ENCODE measurements at regions not wholly inside any gene's neighbourhood (a gene's known extent, or its start where the extent isn't known, plus 50 kb on each side); places are given as distances from the start of the nearest gene placed in this dataset.
A peak's percentile ranks its signal among the peaks of the same experiment; 100 is the strongest.
"Not testable (repeated sequence)": the region's sequence is repeated elsewhere in the genome, so short reads cannot be mapped to it uniquely, and the experiment has no call there.

GRCh38 chr4:123649645-123650391 lies 253.2 kb downstream of the SPRY1 start:
- DNase-seq (no peak), ATAC-seq (replicated peaks) (peak; percentile 72 to 76)
- peaks cover 16 to 21% of the 10 kb centered on the region in 2 donors for H3K4me1 Mint-ChIP-seq
- peak overlapping the region; percentile 2 to 29 for H3K4me3 Mint-ChIP-seq
- H3K9me3 Mint-ChIP-seq, result peaks cover 0 to 1% of the 10 kb centered on the region in 2 donors
- H3K27me3 Mint-ChIP-seq, result peaks cover 0 to 3% of the 10 kb centered on the region in 2 donors
- peak overlapping the region; percentile 65 for H3K27ac Mint-ChIP-seq
- peaks cover 0 to 4% of the 10 kb centered on the region in 2 donors for H3K36me3 Mint-ChIP-seq

DNA sequence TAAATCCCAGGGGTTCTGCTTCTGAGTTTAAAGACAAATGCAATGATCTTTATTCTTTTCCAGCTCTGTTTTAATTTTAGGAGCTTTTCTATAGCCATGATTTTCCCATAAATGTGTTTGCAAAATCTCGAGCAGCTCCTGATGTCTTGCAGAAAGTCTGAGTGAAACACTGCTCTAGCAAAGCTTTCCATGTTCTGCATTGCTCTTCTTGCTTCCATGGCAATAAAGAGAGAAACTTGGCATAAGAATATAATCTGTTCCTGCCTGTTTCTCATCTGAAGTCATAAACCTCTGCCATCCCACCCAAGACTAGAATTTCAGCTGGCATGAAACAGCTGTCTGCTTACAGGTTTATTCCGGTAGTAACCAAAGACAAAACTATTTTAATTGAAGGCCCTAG lies 254.5 kb downstream of the SPRY1 start:
- DNase-seq, result no peak
- peaks cover 14 to 21% of the 10 kb centered on the region in 2 donors for H3K4me1 Mint-ChIP-seq
- no peak for ATAC-seq (replicated peaks)
- peaks cover 0 to 4% of the 10 kb centered on the region in 2 donors for H3K36me3 Mint-ChIP-seq
- peaks cover 0 to 3% of the 10 kb centered on the region in 2 donors for H3K9me3 Mint-ChIP-seq
- no peak overlapping the region for H3K27ac Mint-ChIP-seq
- no peak overlapping the region for H3K4me3 Mint-ChIP-seq
- H3K27me3 Mint-ChIP-seq, result peaks cover 0 to 3% of the 10 kb centered on the region in 2 donors

DNA sequence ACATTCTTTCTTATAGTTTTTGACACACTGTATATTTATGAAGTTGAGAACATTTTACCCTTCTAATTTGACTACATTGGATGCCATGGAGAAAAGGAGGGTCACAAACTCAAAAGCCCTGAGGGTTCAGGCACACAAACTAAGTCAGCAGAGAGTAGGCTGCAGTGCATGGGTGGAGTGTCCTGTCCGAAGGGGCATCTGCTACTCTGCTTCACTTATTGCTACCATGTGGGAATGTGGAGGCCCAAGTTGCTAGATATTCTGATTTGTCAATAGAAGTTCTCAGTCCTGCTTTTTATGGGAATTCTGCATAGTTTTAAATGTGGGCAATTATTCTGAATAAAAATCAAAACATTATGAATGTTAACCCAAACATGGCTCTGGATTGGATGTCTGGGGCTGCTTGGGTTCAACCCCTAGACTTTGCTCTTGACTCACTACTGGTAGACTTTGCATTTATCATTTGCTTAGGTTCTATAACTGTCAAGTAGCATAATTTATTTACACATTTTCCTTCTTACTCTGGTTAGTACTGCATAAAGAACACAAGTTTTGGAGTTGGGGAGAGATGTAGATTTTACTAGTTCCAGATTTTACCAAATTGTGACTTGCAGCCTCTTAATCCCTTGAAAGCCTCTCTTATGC lies 255.1 kb downstream of the SPRY1 start:
- no peak overlapping the region for H3K4me3 Mint-ChIP-seq
- DNase-seq (no peak), ATAC-seq (replicated peaks) (no peak)
- H3K27me3 Mint-ChIP-seq, result peaks cover 0 to 3% of the 10 kb centered on the region in 2 donors
- H3K36me3 Mint-ChIP-seq, result peaks cover 0 to 4% of the 10 kb centered on the region in 2 donors
- peaks cover 0 to 3% of the 10 kb centered on the region in 2 donors for H3K9me3 Mint-ChIP-seq
- peaks cover 14 to 21% of the 10 kb centered on the region in 2 donors for H3K4me1 Mint-ChIP-seq
- no peak overlapping the region for H3K27ac Mint-ChIP-seq

DNA sequence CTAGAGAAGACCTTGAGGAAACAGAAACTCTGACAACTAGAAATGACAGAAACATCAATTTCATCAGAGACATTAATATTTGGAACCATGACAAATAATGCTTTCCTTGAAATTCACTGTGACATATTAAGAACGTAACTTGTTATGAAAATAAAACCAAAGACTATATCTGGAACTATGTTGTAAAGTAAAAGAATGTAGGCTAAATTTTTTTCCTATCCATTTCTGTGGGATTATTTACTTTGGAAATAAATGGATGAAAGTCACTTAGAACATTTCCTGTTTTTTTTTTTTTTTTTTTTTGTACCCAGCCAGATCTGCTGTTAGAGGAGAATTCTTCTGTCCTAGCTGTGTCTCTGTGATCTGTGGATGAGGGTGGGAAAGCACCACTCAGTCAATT lies 255.9 kb downstream of the SPRY1 start:
- no peak overlapping the region for H3K27ac Mint-ChIP-seq
- peaks cover 20 to 27% of the 10 kb centered on the region in 2 donors for H3K4me1 Mint-ChIP-seq
- H3K36me3 Mint-ChIP-seq, result peaks cover 6 to 11% of the 10 kb centered on the region in 2 donors
- no peak for ATAC-seq (replicated peaks)
- no peak for DNase-seq
- peaks cover 0 to 3% of the 10 kb centered on the region in 2 donors for H3K27me3 Mint-ChIP-seq
- peaks cover 6 to 8% of the 10 kb centered on the region in 2 donors for H3K9me3 Mint-ChIP-seq
- no peak overlapping the region for H3K4me3 Mint-ChIP-seq

DNA sequence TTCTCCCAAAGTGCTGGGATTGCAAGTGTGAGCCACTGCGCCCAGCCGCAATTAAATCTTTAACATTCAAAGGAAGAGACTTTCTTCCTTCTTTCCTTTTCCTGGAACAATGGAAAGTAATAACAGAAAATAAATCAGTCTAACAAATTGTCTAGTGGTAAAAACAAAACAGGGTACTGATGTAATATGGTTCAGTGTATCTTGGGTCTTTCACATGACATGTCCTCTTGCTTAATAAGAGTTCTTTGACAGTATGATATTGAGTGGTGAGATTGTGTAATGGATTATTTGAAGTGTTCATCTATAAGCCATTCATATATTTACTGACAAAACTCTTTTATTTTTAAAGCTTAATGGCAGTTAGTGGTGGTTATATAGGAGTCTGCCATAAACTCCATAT lies 256.6 kb downstream of the SPRY1 start:
- Mint-ChIP-seq H3K27ac (no peak overlapping the region), H3K27me3 (peaks cover 0 to 3% of the 10 kb centered on the region in 2 donors), H3K4me1 (peaks cover 23 to 32% of the 10 kb centered on the region in 2 donors), H3K9me3 (peaks cover 6 to 12% of the 10 kb centered on the region in 2 donors), H3K36me3 (peaks cover 6 to 12% of the 10 kb centered on the region in 2 donors), H3K4me3 (no peak overlapping the region)
- DNase-seq (no peak), ATAC-seq (replicated peaks) (no peak)

DNA sequence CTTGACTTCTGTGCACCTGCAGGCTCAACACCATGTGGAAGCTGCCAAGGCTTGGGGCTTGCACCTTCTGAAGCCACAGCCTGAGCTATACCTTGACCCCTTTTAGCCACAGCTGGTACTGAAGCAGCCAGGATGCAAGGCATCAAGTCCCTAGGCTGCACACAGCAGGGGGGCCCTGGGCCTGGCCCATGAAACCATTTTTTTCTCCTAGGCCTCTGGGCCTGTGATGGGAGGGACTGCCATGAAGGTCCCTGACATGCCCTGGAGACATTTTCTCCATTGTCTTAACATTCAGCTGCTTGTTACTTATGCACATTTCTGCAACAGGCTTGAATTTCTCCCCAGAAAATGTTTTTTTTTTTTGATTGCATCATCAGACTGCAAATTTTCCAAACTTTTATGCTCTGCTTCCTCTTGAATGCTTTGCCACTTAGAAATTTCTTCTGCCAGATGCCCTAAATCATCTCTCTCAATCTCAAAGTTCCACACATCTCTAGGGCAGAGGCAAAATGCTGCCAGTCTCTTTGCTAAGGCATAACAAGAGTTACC lies 260.2 kb downstream of the SPRY1 start:
- Mint-ChIP-seq H3K9me3 (peaks cover 6 to 12% of the 10 kb centered on the region in 2 donors), H3K36me3 (peaks cover 6 to 12% of the 10 kb centered on the region in 2 donors), H3K4me1 (peaks cover 24 to 30% of the 10 kb centered on the region in 2 donors), H3K4me3 (peak overlapping the region in 1 of 2 donors; percentile 22), H3K27ac (peak overlapping the region; percentile 86)
- DNase-seq; ATAC-seq (replicated peaks); H3K27me3 Mint-ChIP-seq: not testable (repeated sequence)

GRCh38 chr4:123657606-123658005 lies 261.0 kb downstream of the SPRY1 start:
- ATAC-seq (replicated peaks), result peak; percentile 92 to 97
- peak overlapping the region; percentile 86 for H3K27ac Mint-ChIP-seq

DNA sequence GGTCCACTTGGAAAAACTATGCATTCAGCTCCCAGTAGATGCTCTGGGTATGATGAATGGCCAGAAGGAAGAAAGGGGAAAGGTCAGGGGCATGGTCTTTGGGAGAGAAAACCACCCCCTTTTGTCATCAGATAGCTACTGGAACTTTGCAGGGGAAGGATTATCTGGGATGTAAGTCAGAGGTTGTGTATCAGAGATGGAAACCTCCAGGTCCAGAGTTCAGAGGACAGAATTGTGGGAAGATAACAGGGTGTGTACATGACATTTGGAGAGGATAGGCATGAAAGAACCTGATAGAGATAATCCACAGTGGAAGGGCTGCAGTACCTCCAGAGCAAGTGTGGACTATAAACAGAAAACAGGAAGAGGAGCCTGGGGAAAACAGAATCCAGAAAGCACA lies 262.7 kb downstream of the SPRY1 start:
- H3K27ac Mint-ChIP-seq, result no peak overlapping the region
- ATAC-seq (replicated peaks), result no peak

More at GRCh38 chr4:123657606-123658005, 261.0 kb downstream of the SPRY1 start:
- H3K4me1 Mint-ChIP-seq, result peaks cover 24 to 30% of the 10 kb centered on the region in 2 donors
- H3K9me3 Mint-ChIP-seq, result peaks cover 6 to 12% of the 10 kb centered on the region in 2 donors
- peak; percentile 49 for DNase-seq
- H3K27me3 Mint-ChIP-seq, result not testable (repeated sequence)
- peak overlapping the region in 1 of 2 donors; percentile 8 for H3K4me3 Mint-ChIP-seq
- peaks cover 6 to 12% of the 10 kb centered on the region in 2 donors for H3K36me3 Mint-ChIP-seq

DNA sequence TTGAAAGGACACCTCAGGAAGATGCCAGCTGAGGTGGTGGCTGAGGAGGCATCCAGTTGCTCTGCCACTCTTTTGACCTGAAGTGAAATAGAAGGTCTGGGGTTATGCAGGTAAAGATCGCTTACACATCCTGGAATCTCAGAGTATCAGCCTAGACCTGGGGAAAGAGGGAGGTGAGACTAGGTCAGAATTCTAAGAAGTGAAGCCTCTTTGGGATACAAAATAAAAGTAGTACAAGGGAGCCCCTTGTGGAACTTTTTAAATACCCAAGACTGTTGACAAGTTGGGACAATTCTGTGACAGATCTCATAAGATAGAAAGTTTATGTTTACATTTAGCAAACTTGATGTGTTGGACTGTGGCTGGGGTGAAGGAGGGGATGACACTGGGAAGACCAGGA lies 263.1 kb downstream of the SPRY1 start:
- ATAC-seq (replicated peaks), result peak in 1 of 2 donors; percentile 52
- no peak overlapping the region for H3K27ac Mint-ChIP-seq
- DNase-seq, result no peak
- H3K36me3 Mint-ChIP-seq, result peaks cover 6 to 7% of the 10 kb centered on the region in 2 donors
- no peak overlapping the region for H3K4me3 Mint-ChIP-seq
- H3K9me3 Mint-ChIP-seq, result peaks cover 6 to 11% of the 10 kb centered on the region in 2 donors
- H3K27me3 Mint-ChIP-seq, result peaks cover 0 to 4% of the 10 kb centered on the region in 2 donors
- peaks cover 24 to 30% of the 10 kb centered on the region in 2 donors for H3K4me1 Mint-ChIP-seq

More for the DNA sequence above, 262.7 kb downstream of the SPRY1 start:
- DNase-seq, result no peak
- H3K4me1 Mint-ChIP-seq, result peaks cover 24 to 30% of the 10 kb centered on the region in 2 donors
- no peak overlapping the region for H3K4me3 Mint-ChIP-seq
- peaks cover 6 to 10% of the 10 kb centered on the region in 2 donors for H3K36me3 Mint-ChIP-seq
- H3K9me3 Mint-ChIP-seq, result peaks cover 6 to 11% of the 10 kb centered on the region in 2 donors
- H3K27me3 Mint-ChIP-seq, result peaks cover 0 to 5% of the 10 kb centered on the region in 2 donors

DNA sequence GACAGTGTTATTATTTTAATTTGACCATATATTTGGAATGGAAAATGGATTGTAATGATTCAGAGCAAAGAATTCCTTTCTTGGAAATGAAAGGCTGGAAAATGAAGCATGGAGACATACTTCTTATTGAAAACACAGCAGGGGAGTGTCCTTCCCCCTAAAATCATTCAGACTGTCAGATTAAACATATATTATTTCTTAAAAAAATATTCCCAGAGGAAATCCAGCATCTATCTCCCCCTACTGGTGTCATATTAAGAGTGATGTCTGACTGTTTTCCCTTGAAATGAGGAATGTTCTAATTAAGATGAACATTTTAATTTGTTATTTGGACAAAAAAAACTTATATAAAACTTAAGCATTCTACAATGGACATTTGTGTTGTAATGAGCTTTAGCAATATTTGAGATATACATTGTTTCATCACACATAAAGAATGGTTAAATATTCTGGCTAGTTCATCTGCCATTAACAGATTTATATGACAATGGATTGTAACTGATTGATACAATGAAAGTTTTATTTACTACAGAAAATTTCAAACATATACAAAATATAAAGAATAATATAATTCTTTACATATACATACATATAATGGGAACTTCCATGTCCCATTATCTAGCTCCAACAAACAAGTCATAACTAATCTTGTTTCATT lies 264.6 kb downstream of the SPRY1 start:
- Mint-ChIP-seq H3K36me3 (peaks cover 7% of the 10 kb centered on the region in 2 donors), H3K4me1 (peaks cover 24 to 30% of the 10 kb centered on the region in 2 donors), H3K27me3 (peaks cover 6 to 8% of the 10 kb centered on the region in 2 donors), H3K9me3 (peaks cover 6 to 9% of the 10 kb centered on the region in 2 donors), H3K27ac (no peak overlapping the region), H3K4me3 (no peak overlapping the region)
- ATAC-seq (replicated peaks), result no peak
- DNase-seq, result no peak

DNA sequence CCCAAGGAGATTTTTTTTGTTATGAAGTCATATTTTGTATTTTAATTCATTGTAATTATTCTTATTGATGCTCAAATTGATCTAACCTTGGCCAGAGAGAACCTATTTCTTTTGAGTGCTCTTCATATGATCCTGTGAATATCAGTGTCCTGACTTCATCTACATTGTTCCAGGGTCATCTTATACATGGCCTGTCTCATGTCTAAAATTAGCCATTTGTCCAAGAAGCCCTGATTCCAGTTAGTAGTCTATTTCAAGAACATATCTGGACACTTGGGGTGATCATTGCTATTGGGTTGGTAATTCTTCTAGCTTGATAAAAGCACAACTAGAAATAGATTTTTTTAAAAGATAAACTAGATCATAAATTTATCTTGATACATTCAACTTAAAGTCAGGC lies 266.2 kb downstream of the SPRY1 start:
- no peak for ATAC-seq (replicated peaks)
- peaks cover 0 to under 1% of the 10 kb centered on the region in 2 donors for H3K9me3 Mint-ChIP-seq
- H3K4me3 Mint-ChIP-seq, result no peak overlapping the region
- peaks cover 12 to 20% of the 10 kb centered on the region in 2 donors for H3K27me3 Mint-ChIP-seq
- H3K36me3 Mint-ChIP-seq, result peaks cover 0 to 1% of the 10 kb centered on the region in 2 donors
- DNase-seq, result no peak
- no peak overlapping the region for H3K27ac Mint-ChIP-seq
- H3K4me1 Mint-ChIP-seq, result peaks cover 15 to 21% of the 10 kb centered on the region in 2 donors

DNA sequence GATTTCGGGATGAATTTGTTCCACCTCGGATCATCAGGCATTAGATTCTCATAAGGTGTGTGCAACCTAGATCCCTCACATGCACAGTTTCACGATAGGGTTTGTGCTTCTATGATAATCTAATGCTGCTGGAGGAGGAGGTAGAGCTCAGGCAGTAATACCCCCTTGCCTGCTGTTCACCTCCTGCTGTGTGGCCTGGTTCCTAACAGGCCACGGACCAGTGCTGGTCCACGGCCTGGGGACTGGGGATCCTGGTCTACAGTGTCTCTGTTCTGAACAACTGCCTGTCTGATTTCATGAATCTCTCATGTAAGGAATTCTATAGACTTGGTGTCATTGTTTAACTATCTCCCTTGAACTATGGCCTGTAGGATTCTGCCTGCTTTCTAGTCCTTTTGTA lies 269.9 kb downstream of the SPRY1 start:
- Mint-ChIP-seq H3K9me3 (no peaks in the 10 kb centered on the region), H3K4me3 (no peak overlapping the region), H3K27ac (no peak overlapping the region), H3K4me1 (peaks cover 3% of the 10 kb centered on the region in 2 donors), H3K36me3 (peaks cover 0 to 1% of the 10 kb centered on the region in 2 donors), H3K27me3 (peaks cover 26 to 35% of the 10 kb centered on the region in 2 donors)
- no peak for ATAC-seq (replicated peaks)
- DNase-seq, result no peak

GRCh38 chr4:123667496-123667895 lies 270.9 kb downstream of the SPRY1 start:
- Mint-ChIP-seq H3K4me3 (no peak overlapping the region), H3K4me1 (peaks cover 6 to 7% of the 10 kb centered on the region in 2 donors), H3K36me3 (peaks cover 0 to 1% of the 10 kb centered on the region in 2 donors), H3K27me3 (peaks cover 28 to 36% of the 10 kb centered on the region in 2 donors), H3K9me3 (no peaks in the 10 kb centered on the region), H3K27ac (no peak overlapping the region)
- DNase-seq, result no peak
- ATAC-seq (replicated peaks), result no peak

DNA sequence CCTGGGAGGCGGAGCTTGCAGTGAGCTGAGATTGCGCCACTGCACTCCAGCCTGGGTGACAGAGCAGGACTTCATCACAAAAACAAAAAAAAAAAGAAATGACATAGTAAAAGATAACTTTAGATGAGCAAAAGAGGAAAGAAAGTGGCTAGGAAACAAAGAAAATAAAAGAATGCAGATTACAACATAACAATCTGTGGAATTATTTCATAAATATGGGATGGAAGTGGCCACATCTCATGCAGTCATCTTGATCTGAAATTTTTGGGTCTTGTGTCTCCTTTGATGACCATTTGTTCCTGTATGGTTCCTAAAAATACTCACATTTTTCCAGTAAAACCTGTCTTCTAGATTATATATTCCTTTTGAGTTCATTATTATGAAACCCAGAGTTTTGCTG lies 271.4 kb downstream of the SPRY1 start:
- no peak overlapping the region for H3K27ac Mint-ChIP-seq
- peaks cover 6 to 7% of the 10 kb centered on the region in 2 donors for H3K4me1 Mint-ChIP-seq
- H3K36me3 Mint-ChIP-seq, result peaks cover 0 to 1% of the 10 kb centered on the region in 2 donors
- H3K9me3 Mint-ChIP-seq, result no peaks in the 10 kb centered on the region
- DNase-seq (no peak), ATAC-seq (replicated peaks) (no peak)
- H3K27me3 Mint-ChIP-seq, result peaks cover 29 to 36% of the 10 kb centered on the region in 2 donors
- H3K4me3 Mint-ChIP-seq, result no peak overlapping the region
